Chondrocyte (in vitro differentiated cells): ENCODE measurements at regions not wholly inside any gene's neighbourhood (a gene's known extent, or its start where the extent isn't known, plus 50 kb on each side); places are given as distances from the start of the nearest gene placed in this dataset.

Experiments
- DNase-seq: peaks from one replicate; pipeline ENCODE4 v3.0.0; 2021; ENCODE audit warnings: mixed read lengths, low spot score
- H3K27ac Mint-ChIP-seq: one replicate; pipeline ENCODE4 v1.8.0; 2021; ENCODE audit warnings: mild to moderate bottlenecking, moderate library complexity, mixed read lengths; ENCODE audit not compliant: unreplicated experiment
- H3K27me3 Mint-ChIP-seq: 2 replicates; pipeline ENCODE4 v1.8.0; 2021; ENCODE audit warnings: low read depth, mixed read lengths
- H3K36me3 Mint-ChIP-seq: 2 replicates; pipeline ENCODE4 v1.8.0; 2021; ENCODE audit warnings: low read depth, mixed read lengths
- H3K4me1 Mint-ChIP-seq: 2 replicates; pipeline ENCODE4 v1.8.0; 2021; ENCODE audit warnings: low read depth, mild to moderate bottlenecking, mixed read lengths
- H3K4me3 Mint-ChIP-seq: one replicate; pipeline ENCODE4 v1.8.0; 2021; ENCODE audit warnings: mild to moderate bottlenecking, moderate library complexity, mixed read lengths; ENCODE audit not compliant: unreplicated experiment
- H3K9me3 Mint-ChIP-seq: 2 replicates; pipeline ENCODE4 v1.8.0; 2021; ENCODE audit warnings: low read depth, mixed read lengths
- TF ChIP-seq, protein P1 (sequence below): fragments of 200-600 bp; sonication (generic); IDR thresholded peaks from 2 replicates; pipeline ENCODE4 v1.5.0; 2021; ENCODE audit warnings: antibody characterized with exemption, mild to moderate bottlenecking, moderate library complexity

DNA sequence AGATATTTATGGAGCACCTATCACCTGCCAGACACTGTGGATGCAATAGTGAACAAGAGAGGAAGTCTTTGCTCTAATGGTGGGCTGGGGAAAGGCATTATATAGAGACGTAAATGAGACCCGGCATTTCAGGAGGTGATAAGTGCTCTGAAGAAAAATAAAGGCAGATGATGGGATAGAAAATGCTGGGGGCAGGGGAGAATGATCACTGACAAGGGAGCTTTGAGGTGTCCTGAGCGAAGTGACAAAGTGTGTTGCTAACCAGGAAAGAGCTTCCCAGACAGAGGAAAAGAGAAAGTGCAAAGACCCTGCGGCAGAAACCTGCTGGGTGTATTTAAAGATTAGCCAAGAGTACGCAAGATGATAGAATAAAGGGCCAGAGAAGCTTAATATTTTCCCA lies 1096.1 kb downstream of the BCL11B start:
- H3K36me3 Mint-ChIP-seq: no peaks in the 10 kb centered on the region
- H3K4me1 Mint-ChIP-seq: no peaks in the 10 kb centered on the region
- no peak for DNase-seq
- TF ChIP-seq, protein P1, sequence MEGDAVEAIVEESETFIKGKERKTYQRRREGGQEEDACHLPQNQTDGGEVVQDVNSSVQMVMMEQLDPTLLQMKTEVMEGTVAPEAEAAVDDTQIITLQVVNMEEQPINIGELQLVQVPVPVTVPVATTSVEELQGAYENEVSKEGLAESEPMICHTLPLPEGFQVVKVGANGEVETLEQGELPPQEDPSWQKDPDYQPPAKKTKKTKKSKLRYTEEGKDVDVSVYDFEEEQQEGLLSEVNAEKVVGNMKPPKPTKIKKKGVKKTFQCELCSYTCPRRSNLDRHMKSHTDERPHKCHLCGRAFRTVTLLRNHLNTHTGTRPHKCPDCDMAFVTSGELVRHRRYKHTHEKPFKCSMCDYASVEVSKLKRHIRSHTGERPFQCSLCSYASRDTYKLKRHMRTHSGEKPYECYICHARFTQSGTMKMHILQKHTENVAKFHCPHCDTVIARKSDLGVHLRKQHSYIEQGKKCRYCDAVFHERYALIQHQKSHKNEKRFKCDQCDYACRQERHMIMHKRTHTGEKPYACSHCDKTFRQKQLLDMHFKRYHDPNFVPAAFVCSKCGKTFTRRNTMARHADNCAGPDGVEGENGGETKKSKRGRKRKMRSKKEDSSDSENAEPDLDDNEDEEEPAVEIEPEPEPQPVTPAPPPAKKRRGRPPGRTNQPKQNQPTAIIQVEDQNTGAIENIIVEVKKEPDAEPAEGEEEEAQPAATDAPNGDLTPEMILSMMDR: no peak
- no peak overlapping the region for H3K4me3 Mint-ChIP-seq
- H3K9me3 Mint-ChIP-seq: no peaks in the 10 kb centered on the region
- peaks cover 3% of the 10 kb centered on the region for H3K27me3 Mint-ChIP-seq
- H3K27ac Mint-ChIP-seq: no peak overlapping the region

DNA sequence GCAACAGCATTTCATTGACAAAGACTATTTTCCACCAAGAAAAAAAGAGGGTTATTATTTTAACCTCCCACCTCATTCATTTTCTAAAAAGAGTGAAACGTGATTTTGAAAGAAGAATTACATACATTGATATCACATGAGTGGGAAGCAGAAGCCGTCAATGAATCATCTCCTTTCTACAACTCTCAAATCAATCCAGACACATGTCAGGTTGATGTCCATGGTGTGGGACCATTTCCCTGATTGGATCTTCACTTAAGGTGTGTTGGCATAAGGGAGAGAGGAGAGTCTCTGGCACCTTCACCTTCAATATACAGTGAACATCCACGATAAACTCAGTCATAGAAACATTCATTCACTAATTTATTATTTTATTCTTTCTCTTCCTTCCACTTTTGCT lies 1095.1 kb downstream of the BCL11B start:
- Mint-ChIP-seq H3K27ac (no peak overlapping the region), H3K9me3 (no peaks in the 10 kb centered on the region), H3K27me3 (peaks cover 3% of the 10 kb centered on the region), H3K4me1 (no peaks in the 10 kb centered on the region), H3K36me3 (no peaks in the 10 kb centered on the region), H3K4me3 (no peak overlapping the region)
- no peak for DNase-seq
- TF ChIP-seq, protein P1: no peak

DNA sequence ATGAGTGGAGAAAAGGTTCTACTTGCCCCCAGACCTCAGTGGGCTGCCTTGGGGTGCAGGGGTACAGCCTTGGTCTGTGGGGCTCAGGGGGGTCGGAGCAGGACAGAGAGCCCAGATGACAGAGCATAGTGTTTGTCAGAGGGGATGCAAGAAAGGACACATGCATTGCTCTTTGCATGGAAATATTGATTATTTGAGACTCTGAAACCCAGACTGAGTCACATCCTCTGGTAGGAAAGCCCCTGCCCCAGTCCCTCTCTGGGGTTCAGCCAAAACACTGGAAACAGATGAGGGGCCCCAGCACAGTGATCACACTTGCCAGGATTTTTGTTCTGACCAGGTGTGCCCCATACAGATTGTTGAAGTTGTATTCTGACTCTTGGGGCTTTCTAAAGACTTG lies 1094.4 kb downstream of the BCL11B start:
- H3K27me3 Mint-ChIP-seq: peaks cover 3% of the 10 kb centered on the region
- H3K9me3 Mint-ChIP-seq: no peaks in the 10 kb centered on the region
- TF ChIP-seq, protein P1: no peak
- no peak overlapping the region for H3K27ac Mint-ChIP-seq
- H3K4me3 Mint-ChIP-seq: no peak overlapping the region
- H3K36me3 Mint-ChIP-seq: no peaks in the 10 kb centered on the region
- DNase-seq: no peak
- H3K4me1 Mint-ChIP-seq: no peaks in the 10 kb centered on the region

DNA sequence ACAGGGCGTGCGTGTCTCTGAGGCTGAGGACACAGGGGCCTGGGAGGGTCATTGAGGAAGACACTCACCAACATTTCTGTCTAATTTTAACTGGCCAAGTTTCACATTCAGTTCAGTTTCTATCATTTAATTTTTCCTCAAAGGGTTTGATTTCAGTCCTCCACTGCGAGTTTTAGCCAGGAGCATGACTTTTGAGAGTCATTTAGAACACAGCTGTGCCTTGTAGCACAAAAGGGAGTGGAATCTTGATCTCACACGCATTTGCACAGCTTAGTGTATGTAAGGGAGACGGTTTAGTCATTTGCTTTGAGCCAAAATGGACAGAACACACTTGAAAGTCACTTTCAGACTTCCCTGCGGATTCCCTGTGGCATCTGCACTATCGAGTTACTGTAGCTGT lies 1090.8 kb downstream of the BCL11B start:
- DNase-seq: no peak
- Mint-ChIP-seq H3K27ac (no peak overlapping the region), H3K4me1 (peaks cover 2% of the 10 kb centered on the region), H3K36me3 (no peaks in the 10 kb centered on the region), H3K9me3 (no peaks in the 10 kb centered on the region), H3K4me3 (no peak overlapping the region), H3K27me3 (peaks cover 3% of the 10 kb centered on the region)
- TF ChIP-seq, protein P1: no peak

DNA sequence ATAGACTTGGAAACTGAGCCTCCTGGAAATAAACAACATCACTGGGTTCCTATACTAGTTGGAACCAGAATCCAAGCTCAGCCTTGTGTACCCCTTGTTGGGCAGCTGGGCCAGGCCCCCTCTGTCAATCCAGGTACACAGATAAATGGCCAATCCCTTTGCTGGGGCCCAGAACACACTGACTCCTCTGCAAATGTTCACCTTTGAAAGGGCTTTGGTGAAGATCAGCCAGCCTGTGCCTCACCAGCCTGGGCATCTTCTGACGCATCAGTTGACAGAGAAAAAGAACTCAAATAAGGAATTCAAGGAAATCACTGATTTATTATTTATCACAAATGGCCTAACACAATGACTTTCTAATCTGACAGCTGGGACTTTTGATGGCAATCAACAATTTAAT lies 1090.2 kb downstream of the BCL11B start:
- Mint-ChIP-seq H3K9me3 (no peaks in the 10 kb centered on the region), H3K36me3 (no peaks in the 10 kb centered on the region), H3K27me3 (peaks cover 3% of the 10 kb centered on the region), H3K27ac (no peak overlapping the region), H3K4me1 (peaks cover 2% of the 10 kb centered on the region), H3K4me3 (no peak overlapping the region)
- DNase-seq: no peak
- TF ChIP-seq, protein P1: no peak
